Suprapubic skin (tissue), 4 donors: ENCODE measurements at regions not wholly inside any gene's neighbourhood (a gene's known extent, or its start where the extent isn't known, plus 50 kb on each side); places are given as distances from the start of the nearest gene placed in this dataset.

Source experiments
- CTCF ChIP-seq, 2 donors: fragments of 200-600 bp in 1 of 2; fragments of 450-650 bp in 1 of 2; sonication (generic) in 1 of 2; IDR thresholded peaks; one replicate each; pipeline ENCODE4 v1.5.1; 2016 to 2019; ENCODE audit warnings: antibody characterized with exemption in 2 of 2, mild to moderate bottlenecking in 1 of 2, moderate library complexity in 1 of 2
- EP300 ChIP-seq: sonication (generic); formaldehyde crosslinking; IDR thresholded peaks from one replicate; pipeline ENCODE4 v1.6.1; 2017; ENCODE audit warnings: antibody characterized with exemption
- POLR2AphosphoS5 ChIP-seq, 3 donors: sonication (generic); formaldehyde crosslinking; IDR thresholded peaks; one replicate each; pipeline ENCODE4 v1.6.1; 2017; ENCODE audit warnings: antibody characterized with exemption in 3 of 3

- TF ChIP-seq CTCF (IDR thresholded peaks at IDR 0.05) (no peak), POLR2AphosphoS5 (IDR thresholded peaks at IDR 0.05) (no peak), EP300 (no peak)
Observed at GRCh38 chr5:155827949-155828348, 499.0 kb upstream of the SGCD start.
